Mucosa of descending colon (tissue), 3 donors: ENCODE measurements at regions not wholly inside any gene's neighbourhood (a gene's known extent, or its start where the extent isn't known, plus 50 kb on each side); places are given as distances from the start of the nearest gene placed in this dataset.

Experiments used
- ATAC-seq: fragments of 200-7000 bp; cut with Tn5 transposase; one replicate; pipeline ENCODE4 v1.9.1; 2020; ENCODE audit warnings: mild to moderate bottlenecking, moderate library complexity
- DNase-seq, 3 donors: peaks; one replicate each; pipeline ENCODE4 v3.0.0-alpha.2; 2020
- H3K36me3 ChIP-seq: fragments of 200-600 bp; one replicate; pipeline ENCODE4 v1.8.0; 2021; ENCODE audit warnings: low read depth, mild to moderate bottlenecking
- H3K4me1 ChIP-seq: fragments of 200-600 bp; one replicate; pipeline ENCODE4 v1.8.0; 2021; ENCODE audit warnings: low read depth, mild to moderate bottlenecking
- H3K4me3 ChIP-seq: fragments of 200-600 bp; one replicate; pipeline ENCODE4 v1.8.0; 2021; ENCODE audit warnings: mild to moderate bottlenecking
- H3K9me3 ChIP-seq: fragments of 200-600 bp; one replicate; pipeline ENCODE4 v1.8.0; 2021; ENCODE audit warnings: mild to moderate bottlenecking
- CTCF ChIP-seq: fragments of 200-600 bp; IDR thresholded peaks from one replicate; pipeline ENCODE4 v1.8.0; 2022; ENCODE audit warnings: antibody characterized with exemption, mild to moderate bottlenecking
- intact Hi-C, 2 donors: fragments of 100-400 bp; cut with DNase I in 1 of 2; cut with micrococcal nuclease in 1 of 2; formaldehyde crosslinking; loops; one replicate each; pipeline versions ENCODE4 v1.11.0 to v1.11.1; 2022; cut with DNase I, micrococcal nuclease
- donor health status: DM: no; HTN: no; CAD: no; lungs with moderate emphysema.
- donor health status: DM: no; HTN: no; CAD: no.
- donor health status: DM: no; HTN: yes; CAD: no.

- DNase-seq (no peak), ATAC-seq (no peak)
- Histone ChIP-seq H3K9me3 (no peaks in the 10 kb centered on the region), H3K36me3 (no peaks in the 10 kb centered on the region), H3K4me1 (no peaks in the 10 kb centered on the region), H3K4me3 (no peak overlapping the region)
- intact Hi-C loops = no loop called here
- no peak for TF ChIP-seq CTCF
Measured at GRCh38 chr15:70171256-70171886, 73.7 kb upstream of the TLE3 start.

- Histone ChIP-seq H3K4me3 (no peak overlapping the region), H3K9me3 (no peaks in the 10 kb centered on the region), H3K36me3 (no peaks in the 10 kb centered on the region), H3K4me1 (no peaks in the 10 kb centered on the region)
- ATAC-seq = no peak
- TF ChIP-seq CTCF = no peak
- intact Hi-C loops = no loop called here
- no peak for DNase-seq
Measured at GRCh38 chr15:70170096-70170699, 72.5 kb upstream of the TLE3 start.

- no peak for TF ChIP-seq CTCF
- ATAC-seq (no peak), DNase-seq (no peak)
- Histone ChIP-seq H3K4me1 (no peaks in the 10 kb centered on the region), H3K36me3 (no peaks in the 10 kb centered on the region), H3K4me3 (no peak overlapping the region), H3K9me3 (no peaks in the 10 kb centered on the region)
- intact Hi-C loops = no loop called here
Measured at GRCh38 chr15:70169147-70169546, 71.4 kb upstream of the TLE3 start.

- no peaks in the 10 kb centered on the region for H3K4me1 ChIP-seq
- no peaks in the 10 kb centered on the region for H3K9me3 ChIP-seq
- no peaks in the 10 kb centered on the region for H3K36me3 ChIP-seq
- no peak overlapping the region for H3K4me3 ChIP-seq
- intact Hi-C loops = no loop called here
- DNase-seq (no peak), ATAC-seq (no peak)
- no peak for TF ChIP-seq CTCF
Measured at GRCh38 chr15:70167155-70167554, 69.4 kb upstream of the TLE3 start.

- Histone ChIP-seq H3K4me1 (no peaks in the 10 kb centered on the region), H3K4me3 (no peak overlapping the region), H3K9me3 (no peaks in the 10 kb centered on the region), H3K36me3 (no peaks in the 10 kb centered on the region)
- no peak for DNase-seq
- intact Hi-C loops = no loop called here
- no peak for ATAC-seq
- no peak for TF ChIP-seq CTCF
Measured at GRCh38 chr15:70166506-70167087, 68.9 kb upstream of the TLE3 start.
